ENCODE measurements at regions not wholly inside any gene's neighbourhood (a gene's known extent, or its start where the extent isn't known, plus 50 kb on each side); places are given as distances from the start of the nearest gene placed in this dataset.

DNA sequence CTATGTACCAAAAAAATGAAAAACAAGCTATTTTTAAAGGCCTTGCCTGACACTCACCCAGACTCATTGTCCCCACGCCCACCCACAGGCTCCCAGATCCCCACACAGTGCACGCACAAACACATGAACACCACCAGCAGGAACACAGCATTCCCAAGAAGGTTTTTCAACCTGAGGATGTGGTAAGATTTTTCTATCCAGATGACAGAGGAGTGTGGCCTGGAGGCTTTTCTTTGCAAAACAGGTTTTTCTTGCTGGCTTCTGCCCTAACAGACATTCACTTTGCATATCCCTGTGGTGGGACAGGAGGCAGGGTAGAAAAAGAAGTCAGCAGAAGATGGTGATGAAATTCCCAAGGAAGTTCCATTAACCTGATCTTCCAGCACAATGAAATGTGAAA lies 97.8 kb downstream of the KLF12 start:
- TF ChIP-seq, protein P1, sequence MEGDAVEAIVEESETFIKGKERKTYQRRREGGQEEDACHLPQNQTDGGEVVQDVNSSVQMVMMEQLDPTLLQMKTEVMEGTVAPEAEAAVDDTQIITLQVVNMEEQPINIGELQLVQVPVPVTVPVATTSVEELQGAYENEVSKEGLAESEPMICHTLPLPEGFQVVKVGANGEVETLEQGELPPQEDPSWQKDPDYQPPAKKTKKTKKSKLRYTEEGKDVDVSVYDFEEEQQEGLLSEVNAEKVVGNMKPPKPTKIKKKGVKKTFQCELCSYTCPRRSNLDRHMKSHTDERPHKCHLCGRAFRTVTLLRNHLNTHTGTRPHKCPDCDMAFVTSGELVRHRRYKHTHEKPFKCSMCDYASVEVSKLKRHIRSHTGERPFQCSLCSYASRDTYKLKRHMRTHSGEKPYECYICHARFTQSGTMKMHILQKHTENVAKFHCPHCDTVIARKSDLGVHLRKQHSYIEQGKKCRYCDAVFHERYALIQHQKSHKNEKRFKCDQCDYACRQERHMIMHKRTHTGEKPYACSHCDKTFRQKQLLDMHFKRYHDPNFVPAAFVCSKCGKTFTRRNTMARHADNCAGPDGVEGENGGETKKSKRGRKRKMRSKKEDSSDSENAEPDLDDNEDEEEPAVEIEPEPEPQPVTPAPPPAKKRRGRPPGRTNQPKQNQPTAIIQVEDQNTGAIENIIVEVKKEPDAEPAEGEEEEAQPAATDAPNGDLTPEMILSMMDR (IDR thresholded peaks at IDR 0.05; ENCODE audit: insufficient read depth, low read depth, low read length, missing control alignments) = no peak
- no peak overlapping the region for H3K4me3 ChIP-seq (ENCODE audit: low read depth, low read length)
- DNase-seq (ENCODE audit: low read depth) = no peak

DNA sequence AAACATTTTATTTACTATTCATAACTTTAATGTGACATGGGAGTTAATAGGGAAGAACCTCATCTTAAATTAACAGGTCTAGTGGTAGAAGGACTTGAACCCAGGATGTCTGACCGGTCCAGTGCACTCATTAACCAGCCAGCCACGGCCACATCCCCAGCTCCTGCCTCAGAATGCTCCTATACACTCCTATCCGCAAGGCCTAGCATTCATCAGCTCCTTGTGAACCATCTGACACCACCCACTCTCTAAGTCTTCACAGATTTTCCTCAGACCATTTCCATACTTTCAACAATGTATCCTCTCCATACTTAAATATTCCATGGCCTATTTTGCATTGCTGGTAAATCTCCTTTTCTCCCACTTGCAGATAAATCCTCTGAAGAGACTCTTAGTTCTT lies 98.3 kb downstream of the KLF12 start:
- no peak for DNase-seq (ENCODE audit: low read depth)
- H3K4me3 ChIP-seq (ENCODE audit: low read depth, low read length) = no peak overlapping the region
- TF ChIP-seq, protein P1 (IDR thresholded peaks at IDR 0.05; ENCODE audit: insufficient read depth, low read depth, low read length, missing control alignments) = no peak

DNA sequence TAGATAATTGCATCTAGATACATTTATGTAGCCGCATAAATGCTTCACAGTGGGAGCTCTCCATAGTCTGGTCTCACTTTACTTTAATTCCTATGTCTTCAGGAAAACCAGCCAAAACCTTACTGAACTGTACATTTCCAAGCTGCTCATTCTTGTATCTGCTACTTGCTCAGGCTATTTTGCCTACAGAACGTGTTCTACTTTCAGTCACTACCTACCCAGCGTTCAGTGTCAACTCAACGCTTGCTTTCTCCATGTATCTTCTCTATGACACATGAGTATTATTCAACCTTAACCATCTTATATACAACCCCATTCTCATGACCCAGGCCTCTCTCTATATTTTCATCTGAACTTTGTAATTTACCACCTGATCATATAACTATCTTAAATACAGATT lies 101.9 kb downstream of the KLF12 start:
- no peak overlapping the region for H3K4me3 ChIP-seq (ENCODE audit: low read depth, low read length)
- DNase-seq (ENCODE audit: low read depth) = no peak
- TF ChIP-seq, protein P1 (IDR thresholded peaks at IDR 0.05; ENCODE audit: insufficient read depth, low read depth, low read length, missing control alignments) = no peak

DNA sequence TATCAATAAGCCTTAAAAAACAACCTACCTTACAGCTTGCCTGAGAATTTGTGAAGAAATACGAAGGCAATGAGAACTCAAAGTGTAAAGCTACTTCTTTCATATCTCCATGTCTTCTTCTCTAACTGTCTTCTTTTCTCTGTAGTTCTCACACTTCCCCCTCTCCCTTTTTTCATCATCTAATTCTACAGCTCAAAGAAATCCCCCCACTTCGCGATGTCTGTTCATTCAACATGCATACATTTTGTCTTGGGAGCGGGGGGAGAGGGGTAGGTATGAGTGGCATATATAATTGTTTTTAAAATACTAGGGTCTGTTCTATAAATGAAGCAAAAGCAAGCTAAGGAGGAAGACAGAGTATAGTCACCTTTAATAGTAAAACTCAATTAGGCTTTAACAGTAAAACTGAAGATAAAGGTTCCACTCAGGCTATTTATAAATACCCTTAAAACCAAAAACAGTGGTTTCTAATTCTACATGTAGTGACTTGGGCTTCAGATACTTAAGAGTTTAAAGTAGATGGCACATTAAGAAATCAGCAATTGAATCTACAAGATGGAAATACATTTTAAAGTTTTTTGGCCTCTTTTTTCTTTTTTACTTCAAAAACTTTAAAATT lies 106.9 kb downstream of the KLF12 start:
- DNase-seq (ENCODE audit: low read depth) = peak; percentile 65
- peak overlapping the region; percentile 76 for H3K4me3 ChIP-seq (ENCODE audit: low read depth, low read length)
- TF ChIP-seq, protein P1 (IDR thresholded peaks at IDR 0.05; ENCODE audit: insufficient read depth, low read depth, low read length, missing control alignments) = no peak

DNA sequence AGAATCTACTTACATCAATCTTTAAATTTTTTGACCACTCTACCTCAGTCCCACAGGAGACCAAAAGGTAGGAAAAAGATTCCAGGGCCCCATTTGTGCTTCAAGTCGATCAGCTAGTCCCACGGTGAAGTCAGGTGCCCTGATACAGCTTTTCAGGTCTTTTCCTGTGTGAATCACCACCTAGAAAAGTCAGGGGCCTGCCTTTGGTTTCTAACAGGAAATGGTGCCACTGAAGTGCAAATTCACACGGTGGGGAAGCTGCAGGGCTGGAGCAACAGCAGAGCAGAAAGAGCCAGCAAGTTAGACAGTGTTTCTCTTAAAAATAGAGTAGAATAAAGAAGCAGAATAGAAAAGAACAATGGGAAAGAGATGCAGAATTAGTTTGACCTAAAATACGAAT lies 107.5 kb downstream of the KLF12 start:
- TF ChIP-seq, protein P1 (IDR thresholded peaks at IDR 0.05; ENCODE audit: insufficient read depth, low read depth, low read length, missing control alignments) = no peak
- peak overlapping the region; percentile 76 for H3K4me3 ChIP-seq (ENCODE audit: low read depth, low read length)
- DNase-seq (ENCODE audit: low read depth) = peak; percentile 93

DNA sequence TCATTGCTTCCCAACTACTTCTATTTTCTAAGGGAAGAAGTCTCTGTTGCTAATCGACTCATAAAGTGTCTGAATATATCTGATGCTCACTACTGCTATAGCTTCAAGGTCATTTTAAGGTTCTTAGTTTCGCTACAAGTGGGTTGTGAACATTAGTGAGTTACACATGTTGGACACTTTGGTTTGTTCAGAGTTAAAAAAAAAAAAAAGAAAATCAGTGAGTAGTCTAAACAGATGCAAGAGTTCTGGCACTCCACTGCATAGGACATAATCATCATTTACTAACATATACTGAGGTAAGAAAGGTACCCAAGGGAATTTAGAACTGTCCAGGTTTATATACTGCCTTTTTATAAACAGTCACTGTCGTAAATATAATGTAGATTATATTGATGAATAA lies 108.8 kb downstream of the KLF12 start:
- DNase-seq (ENCODE audit: low read depth) = peak; percentile 41
- peak overlapping the region; percentile 76 for H3K4me3 ChIP-seq (ENCODE audit: low read depth, low read length)
- TF ChIP-seq, protein P1 (IDR thresholded peaks at IDR 0.05; ENCODE audit: insufficient read depth, low read depth, low read length, missing control alignments) = no peak

DNA sequence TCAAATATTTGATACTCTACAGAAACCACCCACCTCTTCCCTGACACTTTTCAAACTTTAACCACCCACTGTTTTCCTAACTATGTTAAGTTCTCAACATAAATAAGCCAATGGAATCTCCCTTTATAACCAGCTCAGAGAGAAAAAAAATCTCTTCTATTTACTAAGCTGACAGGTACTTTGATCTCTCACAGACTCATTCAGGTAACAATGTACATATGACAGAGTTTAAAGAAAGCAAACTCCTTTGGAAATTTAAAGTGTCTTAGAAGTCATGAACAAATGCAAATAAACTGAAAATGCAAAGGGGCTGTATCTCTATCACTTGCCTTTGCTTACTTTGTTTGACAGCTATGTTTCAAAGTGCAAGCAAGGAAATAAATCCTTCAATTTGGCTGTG lies 109.3 kb downstream of the KLF12 start:
- no peak for DNase-seq (ENCODE audit: low read depth)
- peak overlapping the region; percentile 76 for H3K4me3 ChIP-seq (ENCODE audit: low read depth, low read length)
- TF ChIP-seq, protein P1 (IDR thresholded peaks at IDR 0.05; ENCODE audit: insufficient read depth, low read depth, low read length, missing control alignments) = no peak

Measured in GM12865 (cell line).